ENCODE measurements at regions not wholly inside any gene's neighbourhood (a gene's known extent, or its start where the extent isn't known, plus 50 kb on each side); places are given as distances from the start of the nearest gene placed in this dataset.

DNA sequence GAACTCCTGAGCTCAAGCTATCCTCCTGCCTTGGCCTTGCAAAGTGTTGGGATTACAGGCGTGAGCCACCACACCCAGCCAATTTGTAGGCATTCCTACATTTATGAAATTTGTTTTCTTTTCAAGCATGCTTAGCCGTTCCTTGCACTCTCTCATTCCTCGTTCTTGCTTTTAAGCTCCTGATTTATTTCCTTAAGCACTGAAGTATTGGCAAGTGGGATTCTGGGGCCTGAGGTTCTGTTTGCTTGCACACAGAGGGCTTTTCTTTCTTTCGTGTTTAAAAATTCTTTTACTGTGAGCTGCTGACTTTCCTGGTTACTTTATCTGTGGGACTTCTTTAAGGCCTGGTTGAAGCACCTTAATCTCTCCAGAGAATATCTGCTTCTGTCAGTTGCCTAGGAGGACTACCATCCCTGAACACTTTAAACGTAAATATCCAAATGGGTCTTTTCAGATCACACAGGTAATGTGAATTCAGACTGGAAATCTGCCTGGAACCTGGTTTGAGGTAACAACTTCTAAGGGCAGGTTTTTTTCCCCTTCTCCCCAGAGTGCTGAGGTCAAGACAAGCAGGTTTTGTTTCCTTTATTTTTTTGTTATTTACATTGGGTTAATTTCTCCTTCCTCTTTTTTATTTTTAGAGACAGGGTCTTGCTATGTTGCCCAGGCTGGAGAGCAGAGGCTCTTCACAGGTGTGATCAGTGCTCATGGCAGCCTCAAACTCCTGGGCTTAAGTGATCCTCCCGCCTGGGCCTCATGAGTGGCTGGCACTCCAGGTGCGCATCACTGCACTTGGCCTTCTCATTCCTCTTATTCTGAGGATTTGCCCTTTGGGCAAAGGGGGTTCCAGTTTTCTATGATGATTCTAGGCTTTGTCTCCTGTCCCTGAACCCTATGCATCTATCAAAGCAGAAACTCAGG is 102.9 kb downstream of the PFKFB3 start:
- no peak for DNase-seq

DNA sequence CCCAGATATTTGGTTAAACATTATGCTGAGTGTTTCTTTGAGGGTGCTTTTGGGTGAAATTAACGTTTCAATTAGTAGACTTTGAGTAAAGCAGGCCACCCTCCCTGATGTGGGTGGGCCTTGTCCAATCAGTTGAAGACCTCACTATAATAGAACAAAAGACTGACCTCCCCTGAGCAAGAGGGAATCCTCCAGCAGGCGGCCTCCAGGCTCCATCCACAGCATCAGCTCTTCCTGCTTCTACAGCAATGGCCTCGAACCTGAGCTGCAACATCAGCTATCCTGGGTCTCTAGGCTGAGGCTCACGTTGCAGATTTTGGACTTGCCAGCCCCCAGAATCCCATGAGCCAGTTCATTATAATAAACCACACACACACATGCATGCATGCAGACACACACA is 104.2 kb downstream of the PFKFB3 start:
- DNase-seq = no peak

DNA sequence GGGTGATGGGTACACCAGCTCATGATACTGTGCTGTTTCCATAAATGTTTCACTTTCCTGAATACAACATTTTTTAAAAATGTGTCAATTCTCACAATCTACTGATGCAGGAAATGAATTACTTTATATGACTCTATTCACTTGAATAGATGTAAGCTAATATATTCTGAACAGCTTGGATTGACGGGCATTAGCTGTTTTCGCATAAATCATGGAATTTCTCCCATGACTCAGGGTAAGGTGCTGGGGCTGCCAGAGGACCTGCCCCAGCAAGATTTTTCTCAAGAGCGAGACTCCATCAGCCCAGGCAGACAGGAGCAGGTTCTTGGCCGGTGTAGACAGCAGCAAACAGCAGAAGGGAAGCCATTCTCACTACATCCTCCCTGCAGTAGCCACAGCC is 107.1 kb downstream of the PFKFB3 start:
- DNase-seq = no peak

DNA sequence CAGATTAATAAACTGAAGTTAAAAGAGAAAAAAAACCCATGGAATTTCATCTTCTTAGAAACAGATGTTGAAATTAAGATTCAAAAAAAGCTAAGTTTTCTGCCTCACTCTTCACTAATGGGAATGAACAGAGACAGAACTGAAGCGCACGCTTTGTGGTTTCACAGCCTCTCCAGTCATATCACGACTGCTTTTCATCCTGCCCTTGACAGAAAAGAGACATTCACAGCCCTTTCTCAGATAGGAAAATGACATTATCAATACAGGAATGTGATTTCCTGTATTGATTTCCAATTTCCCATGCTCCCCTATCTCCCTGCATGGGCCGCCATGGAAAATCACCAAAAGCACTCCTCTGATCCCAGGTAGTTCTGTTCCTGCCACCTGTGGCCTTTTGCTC is 108.2 kb downstream of the PFKFB3 start:
- no peak for DNase-seq

DNA sequence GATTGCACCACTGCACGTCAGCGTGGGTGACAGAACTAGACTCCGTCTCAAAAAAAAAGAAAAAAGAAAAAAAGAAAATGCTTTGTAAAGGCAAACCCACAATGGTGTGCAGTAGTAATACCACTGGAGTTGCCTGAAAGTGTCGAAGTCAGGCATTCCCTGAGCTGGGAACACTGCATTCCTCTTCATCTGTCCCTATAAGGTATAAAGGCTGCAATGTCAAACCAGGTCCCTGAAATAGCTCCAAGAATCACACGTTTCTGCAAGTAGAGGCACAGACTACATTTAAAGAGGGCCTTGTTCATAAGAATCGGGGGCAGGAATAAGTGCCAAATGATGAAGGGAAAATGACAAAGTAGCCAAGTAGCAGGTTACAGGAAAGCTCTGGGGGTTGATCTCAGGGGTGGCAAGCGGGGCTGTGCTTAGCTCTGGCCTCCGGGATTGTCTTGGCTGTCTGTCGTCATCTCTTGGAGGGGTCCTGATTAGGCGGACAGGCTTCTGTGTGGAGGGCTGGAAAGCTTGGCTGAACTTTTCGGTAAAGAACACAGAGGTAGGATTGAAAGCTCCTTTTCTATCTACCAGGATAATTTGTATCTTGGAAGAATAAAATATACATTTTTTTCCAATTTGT is 109.1 kb downstream of the PFKFB3 start:
- DNase-seq = no peak

DNA sequence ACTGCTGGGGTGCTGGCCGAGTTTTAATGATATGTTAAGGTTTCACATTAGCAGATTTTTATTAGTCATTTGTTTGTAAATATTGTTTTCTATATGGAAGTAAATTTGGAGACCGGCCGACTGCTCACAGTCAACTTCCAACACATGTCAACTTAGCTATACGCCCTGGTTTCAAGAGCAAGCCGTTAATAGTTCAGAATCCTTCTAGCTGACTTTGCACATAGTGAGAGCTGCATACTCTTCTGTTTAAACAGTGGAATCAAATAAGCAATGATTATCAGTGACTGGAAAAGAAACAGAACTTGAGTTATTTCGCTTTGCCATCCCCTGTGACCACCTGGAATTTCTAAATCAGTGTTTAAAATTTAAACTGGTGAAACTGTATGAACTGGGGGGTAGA is 109.9 kb downstream of the PFKFB3 start:
- no peak for DNase-seq

DNA sequence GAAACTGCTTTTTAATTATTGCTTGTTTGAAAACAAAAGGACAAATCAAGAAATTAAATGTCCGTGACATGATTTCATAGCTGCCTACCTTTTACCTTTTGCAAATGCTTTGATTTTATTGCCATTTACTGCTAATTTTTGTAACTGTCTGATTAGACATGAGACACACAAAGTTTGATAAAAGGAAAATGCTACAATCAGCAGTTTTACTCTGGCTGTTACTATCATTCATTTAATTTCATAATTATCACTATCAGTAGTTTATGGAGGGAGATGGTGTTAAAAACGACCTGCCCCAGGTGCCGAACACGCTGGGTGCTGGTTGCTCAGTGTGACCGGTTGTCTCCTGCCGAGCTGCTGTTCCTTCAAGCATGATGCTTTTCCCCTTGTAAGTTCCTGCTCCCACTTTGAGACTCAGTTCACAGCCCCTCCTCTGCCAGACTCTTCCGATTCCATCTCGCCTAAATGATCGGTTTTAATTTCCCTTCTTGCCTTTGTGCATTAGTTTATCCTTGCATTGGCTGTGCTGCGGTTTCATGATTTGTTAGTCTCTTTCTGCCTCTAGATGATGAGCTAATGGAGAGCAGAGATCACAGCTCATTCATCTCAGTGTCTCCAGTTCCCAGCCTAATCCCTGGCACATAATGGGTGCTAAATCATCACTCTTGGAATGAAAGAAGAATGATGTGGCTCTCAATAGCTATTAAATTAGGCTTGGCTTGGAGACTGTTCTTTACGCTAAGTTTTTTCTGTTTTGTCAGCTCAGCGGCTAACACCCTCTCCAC is 110.6 kb downstream of the PFKFB3 start:
- DNase-seq = no peak

DNA sequence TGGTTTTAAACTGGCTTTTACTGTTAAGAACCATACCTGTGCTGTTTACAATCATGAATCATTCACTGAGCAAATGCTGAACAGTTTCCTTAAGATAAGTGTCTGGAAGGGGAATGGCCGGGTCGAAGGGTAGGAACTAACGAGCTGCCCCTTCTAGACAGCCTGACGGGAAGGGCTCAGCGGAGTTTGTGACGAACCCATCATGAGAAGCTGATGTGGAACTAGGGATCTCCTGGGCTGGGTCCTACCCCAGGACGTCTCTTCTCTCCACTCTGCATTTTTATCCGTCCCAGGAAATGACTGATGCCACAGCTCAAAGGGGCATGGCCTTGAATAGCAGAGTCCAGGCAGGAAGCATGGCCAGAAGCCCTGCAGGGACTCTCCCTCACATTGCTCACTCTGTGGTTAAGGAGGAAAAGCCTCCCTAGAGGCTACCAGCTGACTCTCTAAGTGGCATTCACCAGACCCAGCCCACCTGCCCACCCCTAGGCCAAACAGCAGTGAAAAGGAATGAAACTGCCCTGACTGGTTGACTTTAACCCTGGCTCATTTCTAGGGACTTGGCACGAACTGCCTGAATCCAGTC is 112.0 kb downstream of the PFKFB3 start:
- no peak for DNase-seq

DNA sequence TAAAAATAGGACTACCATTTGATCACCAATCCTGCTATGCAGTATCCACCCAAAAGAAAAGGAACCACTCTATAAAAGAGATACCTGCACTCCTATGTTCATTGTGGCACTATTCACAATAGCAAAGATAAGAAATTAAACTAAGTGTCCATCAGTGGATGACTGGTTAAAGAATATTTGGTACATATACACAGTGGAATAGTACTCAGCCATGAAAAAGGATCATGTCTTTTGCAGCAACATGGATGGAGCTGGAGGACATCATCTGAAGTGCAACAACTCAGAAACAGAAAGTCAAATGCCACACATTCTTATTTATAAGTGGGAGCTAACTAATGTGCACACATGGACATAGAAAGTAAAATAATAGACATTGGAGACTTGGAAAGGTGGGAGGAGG is 116.4 kb downstream of the PFKFB3 start:
- no peak for DNase-seq

DNA sequence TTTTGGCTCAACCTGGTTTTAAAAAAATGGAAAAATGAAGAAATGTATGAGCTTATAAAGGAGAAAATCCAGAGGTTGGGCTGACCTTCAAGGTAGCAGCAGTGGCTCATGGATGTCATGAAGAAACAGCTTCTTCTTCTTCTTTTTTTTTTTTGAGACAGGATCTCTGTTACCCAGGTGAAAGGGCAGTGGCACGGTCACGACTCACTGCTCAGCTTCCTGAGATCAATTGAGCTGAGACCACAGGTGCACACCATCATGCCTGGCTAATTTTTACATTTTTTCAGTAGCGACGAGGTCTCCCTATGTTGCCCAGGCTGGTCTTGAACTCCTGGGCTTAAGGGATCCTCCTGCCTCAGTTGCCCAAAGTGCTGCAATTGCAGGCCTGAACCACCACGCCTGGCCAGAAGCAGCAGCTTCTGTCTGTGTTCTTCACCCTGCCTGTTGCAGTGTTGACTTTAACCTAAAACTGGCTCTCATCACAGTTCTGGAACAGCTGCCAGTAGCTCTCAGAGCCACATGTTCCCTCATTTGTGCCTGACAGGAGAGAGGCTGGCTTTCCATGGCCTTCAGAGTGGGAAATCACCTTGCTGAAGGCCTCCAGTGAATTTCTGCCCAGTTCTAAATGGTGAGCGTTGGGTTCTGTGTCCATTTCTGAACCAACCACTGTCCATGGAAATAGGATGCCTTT is 117.7 kb downstream of the PFKFB3 start:
- no peak for DNase-seq

DNA sequence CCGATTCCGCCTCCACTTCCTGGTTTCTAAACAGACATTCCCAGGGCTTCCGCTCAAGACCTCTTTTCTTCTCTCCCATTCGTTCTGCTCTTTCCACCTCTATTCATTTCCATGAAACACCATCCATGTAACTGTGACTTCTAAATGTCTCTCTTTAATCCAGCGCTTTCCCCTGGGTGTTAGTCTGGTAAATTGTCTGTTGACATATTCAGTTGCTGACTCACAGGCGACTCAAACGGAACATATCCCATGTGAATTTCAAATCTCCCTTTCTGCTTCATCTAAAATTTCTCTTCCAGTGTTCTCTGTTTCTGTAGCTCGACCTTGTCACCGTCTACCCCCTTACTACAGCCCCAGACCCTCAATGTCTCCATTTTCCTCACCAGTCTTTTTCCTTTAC is 119.1 kb downstream of the PFKFB3 start:
- no peak for DNase-seq

DNA sequence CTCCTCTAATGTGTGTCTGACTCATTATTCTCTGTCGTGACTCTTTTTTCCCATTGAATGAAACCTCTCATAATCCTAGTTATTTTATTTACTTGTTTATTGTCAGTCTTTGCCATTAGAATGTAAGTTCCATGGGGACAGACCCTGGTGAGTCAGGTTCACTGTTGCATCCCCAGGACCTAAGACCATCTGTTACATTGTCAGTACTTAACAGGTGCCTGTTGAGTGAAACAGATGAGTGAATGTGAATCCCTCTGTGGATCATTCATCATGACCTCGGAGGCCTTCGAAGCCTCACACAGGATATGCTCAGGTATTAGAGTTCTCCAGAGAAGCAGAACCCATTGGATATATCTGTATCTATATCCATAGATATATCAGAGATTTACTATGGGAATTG is 120.1 kb downstream of the PFKFB3 start:
- no peak for DNase-seq

DNA sequence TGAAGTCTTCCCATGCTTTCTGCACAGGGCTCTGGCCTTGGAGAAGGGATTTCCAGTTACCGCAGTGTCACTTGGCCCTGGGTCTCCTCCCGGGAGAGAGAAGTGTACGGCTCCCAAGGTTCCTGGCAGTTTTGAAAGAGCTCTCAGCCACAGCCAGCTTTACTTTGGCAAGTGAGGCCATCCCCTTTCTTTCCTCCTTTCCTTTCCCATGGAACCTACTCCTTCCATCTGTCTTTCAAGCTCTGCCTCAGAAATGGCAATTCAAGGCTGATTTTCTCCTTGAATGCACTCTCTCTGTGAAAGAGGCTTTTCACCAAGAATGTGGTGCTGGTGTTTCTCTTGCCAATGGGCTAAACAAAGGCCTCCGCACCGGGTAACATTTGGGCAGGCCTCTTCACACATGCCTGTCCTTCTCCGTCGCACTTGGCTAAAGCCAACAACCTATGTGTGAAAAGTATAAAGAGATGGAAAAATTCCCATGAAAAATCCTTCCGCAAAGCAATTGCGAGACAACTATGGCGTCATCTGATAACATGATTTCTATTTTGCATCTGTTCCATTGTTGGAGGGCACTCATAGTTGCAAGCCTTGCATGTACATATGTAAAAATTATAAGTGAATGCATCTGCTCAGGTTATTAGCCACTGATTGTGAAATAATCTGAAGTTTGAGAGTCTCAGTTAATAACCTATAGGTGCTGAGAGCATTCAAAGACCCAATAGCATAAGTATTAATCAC is 125.4 kb downstream of the PFKFB3 start:
- peak in 45 of 56 donors; percentile 11 to 91 (median 53) for DNase-seq

DNA sequence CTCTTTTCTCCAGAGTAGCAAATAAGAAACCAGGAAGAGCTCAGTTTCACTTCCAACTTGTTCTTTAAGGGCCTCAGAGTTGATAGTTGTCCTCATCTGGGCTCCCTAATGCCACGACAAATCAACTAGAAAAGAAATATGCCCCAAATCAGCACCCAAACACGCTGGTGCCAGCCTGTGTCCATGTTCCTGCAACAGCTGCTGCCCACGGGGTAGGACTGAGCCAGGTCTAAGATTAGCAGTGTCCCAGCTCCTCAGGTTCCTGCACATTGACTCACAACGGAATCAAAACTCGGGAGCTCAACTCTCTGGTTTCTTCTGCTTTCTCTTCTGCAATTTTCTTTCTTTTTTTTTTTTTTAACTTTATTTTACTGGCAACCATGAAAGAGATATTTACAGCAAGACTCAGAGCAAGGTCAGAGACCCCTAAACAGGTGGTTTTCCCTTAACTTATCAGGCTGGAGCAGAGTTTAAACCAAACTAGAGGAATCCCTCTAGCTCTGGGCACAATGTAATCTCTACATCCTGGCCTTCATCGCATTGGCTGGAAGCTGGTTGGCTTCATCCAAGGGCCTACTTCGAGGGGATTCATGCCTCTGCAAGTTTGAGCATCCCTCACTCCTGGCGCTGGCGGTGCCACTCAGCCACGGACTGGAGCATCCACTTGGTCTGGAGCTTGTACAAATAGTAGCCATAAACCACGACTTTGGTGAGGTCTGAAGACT is 126.1 kb downstream of the PFKFB3 start:
- peak in 21 of 56 donors; percentile 3 to 59 (median 20) for DNase-seq

DNA sequence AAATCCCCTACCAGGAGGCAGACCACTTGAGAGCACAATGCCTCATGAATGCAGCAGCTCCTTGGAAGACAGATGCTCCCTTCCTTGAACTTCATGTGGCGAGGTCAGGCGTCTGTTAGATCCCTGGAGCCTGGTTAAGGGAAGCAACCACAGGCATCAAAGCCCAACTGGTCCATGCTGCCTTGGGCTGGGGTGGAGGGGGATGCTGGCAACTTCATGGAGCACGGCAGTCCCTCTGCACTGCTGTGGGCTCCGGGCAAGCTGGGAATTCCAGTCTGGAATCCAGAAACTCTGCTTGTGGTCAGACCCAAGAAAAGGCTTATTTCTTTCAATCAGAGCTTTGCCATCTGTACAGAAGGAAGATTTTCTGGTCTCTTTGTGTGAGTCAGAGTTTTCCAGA is 130.4 kb downstream of the PFKFB3 start:
- DNase-seq = no peak

DNA sequence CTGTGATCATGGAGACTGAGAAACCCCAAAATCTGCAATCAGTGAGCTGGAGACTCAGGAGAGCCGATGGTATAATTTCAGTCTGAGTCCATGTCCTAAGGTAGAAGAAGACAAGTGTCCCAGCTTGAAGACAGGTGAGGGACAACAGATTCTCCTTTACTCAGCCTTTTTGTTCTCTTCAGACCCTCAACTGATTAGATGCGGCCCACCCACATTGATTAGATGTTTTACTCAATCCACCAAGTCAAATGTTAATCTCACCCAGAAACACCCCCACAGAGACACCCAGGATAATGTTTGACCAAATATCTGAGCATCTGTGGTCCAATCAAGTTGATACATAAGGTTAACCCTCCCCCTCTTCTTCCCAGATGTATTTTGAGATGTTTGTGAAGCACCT is 131.2 kb downstream of the PFKFB3 start:
- DNase-seq = no peak

DNA sequence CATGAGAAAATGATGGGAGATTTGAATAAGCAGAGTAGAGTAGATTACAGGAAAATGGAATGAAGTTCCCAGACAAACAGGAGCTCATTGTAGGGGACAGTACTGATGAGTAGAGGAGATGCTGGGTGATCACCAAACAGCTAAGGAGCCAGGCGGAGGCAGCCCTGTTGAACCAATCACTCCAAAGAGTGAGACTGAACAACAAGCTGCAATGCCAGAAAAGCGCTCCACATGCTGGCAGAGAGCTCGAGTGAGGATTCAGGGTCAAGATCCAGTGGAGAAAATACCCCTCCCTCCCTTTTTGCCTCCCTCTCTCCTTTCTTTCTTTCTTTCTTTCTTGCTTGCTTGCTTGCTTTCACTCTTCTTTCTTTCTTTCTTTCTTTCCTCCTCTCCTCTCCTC is 133.3 kb downstream of the PFKFB3 start:
- peak in 11 of 56 donors; percentile 13 to 41 (median 28) for DNase-seq

DNA sequence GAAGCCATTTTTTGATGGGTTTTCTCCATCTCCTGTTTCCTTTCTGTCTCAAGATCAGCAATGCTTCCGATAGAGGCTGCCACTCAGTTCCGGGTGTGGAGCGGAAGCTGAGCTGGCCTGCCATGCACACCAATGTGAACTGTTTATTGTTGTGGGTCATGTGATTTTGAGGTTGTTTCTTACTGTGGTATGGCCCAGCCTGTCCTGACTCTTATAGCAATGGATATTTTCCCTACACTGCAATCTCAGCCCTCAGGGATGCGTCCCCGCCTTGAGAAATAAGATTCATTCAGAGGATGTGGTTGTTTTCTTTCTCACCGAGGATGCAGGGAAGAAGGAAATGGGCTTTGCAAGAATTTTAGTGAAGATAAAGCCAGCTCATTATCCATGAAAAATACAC is 134.7 kb downstream of the PFKFB3 start:
- DNase-seq = no peak

DNA sequence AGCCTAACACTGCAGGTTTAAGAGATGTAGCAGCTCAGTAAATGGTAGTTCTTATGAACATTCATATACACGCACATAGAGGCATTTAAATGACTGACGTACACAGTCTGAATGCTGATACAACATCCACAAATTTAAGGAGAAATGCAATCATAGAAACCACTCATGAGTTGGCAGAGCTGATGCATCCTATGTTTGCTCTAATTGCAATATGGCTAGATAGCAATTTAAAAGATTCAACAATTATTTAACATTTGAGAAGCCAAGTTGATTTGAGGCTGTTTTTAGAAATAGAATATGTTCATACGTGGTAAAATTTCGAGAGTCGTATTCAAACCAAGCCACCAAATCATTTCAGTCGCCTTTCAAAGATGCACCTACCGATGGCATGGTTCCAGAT is 135.6 kb downstream of the PFKFB3 start:
- DNase-seq = no peak

DNA sequence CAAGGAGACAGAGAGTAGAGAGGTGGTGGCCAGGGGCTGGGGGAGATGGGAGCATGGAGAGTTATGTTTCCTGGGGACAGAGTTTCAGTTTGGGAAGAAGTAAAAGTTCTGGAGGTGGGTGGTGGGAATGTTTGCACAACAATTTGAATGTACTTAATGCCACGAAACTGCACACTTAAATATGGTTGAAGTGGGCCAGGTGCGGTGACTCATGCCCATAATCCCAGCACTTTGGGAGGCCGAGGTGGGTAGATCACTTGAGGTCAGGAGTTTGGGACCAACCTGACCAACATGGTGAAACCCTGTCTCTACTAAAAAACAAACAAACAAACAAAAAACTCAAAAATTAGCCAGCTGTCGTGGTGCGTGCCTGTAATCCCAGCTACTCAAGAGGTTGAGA is 137.2 kb downstream of the PFKFB3 start:
- no peak for DNase-seq

Measured in nucleus accumbens (tissue), 56 donors.